ENCODE measurements at regions not wholly inside any gene's neighbourhood (a gene's known extent, or its start where the extent isn't known, plus 50 kb on each side); places are given as distances from the start of the nearest gene placed in this dataset.

- TF ChIP-seq CTCF (IDR thresholded peaks at IDR 0.05) (no peak), MYC (IDR thresholded peaks at IDR 0.05; ENCODE audit: borderline replicate concordance, low read length) (no peak), POLR2A (IDR thresholded peaks at IDR 0.05; ENCODE audit: low read length) (no peak), RFX5 (IDR thresholded peaks at IDR 0.05) (no peak), ZNF302 (CRISPR knock-in tag; IDR thresholded peaks at IDR 0.05) (no peak), RNF2 (IDR thresholded peaks at IDR 0.05; ENCODE audit: borderline replicate concordance, low read depth) (no peak), EHF (CRISPR knock-in tag; IDR thresholded peaks at IDR 0.05) (no peak), BHLHE40 (IDR thresholded peaks at IDR 0.05; ENCODE audit: low read depth, low read length) (no peak), RAD21 (conservative IDR thresholded peaks at IDR 0.05 in 1 of 2, IDR thresholded peaks at IDR 0.05 in 1 of 2) (no peak), CEBPB (IDR thresholded peaks at IDR 0.05) (no peak), HOXB5 (CRISPR knock-in tag; IDR thresholded peaks at IDR 0.05) (no peak), EP300 (IDR thresholded peaks at IDR 0.05) (no peak)
- TF ChIP-seq, protein P1, sequence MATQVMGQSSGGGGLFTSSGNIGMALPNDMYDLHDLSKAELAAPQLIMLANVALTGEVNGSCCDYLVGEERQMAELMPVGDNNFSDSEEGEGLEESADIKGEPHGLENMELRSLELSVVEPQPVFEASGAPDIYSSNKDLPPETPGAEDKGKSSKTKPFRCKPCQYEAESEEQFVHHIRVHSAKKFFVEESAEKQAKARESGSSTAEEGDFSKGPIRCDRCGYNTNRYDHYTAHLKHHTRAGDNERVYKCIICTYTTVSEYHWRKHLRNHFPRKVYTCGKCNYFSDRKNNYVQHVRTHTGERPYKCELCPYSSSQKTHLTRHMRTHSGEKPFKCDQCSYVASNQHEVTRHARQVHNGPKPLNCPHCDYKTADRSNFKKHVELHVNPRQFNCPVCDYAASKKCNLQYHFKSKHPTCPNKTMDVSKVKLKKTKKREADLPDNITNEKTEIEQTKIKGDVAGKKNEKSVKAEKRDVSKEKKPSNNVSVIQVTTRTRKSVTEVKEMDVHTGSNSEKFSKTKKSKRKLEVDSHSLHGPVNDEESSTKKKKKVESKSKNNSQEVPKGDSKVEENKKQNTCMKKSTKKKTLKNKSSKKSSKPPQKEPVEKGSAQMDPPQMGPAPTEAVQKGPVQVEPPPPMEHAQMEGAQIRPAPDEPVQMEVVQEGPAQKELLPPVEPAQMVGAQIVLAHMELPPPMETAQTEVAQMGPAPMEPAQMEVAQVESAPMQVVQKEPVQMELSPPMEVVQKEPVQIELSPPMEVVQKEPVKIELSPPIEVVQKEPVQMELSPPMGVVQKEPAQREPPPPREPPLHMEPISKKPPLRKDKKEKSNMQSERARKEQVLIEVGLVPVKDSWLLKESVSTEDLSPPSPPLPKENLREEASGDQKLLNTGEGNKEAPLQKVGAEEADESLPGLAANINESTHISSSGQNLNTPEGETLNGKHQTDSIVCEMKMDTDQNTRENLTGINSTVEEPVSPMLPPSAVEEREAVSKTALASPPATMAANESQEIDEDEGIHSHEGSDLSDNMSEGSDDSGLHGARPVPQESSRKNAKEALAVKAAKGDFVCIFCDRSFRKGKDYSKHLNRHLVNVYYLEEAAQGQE (IDR thresholded peaks at IDR 0.05): no peak
- TF ChIP-seq, protein P2, sequence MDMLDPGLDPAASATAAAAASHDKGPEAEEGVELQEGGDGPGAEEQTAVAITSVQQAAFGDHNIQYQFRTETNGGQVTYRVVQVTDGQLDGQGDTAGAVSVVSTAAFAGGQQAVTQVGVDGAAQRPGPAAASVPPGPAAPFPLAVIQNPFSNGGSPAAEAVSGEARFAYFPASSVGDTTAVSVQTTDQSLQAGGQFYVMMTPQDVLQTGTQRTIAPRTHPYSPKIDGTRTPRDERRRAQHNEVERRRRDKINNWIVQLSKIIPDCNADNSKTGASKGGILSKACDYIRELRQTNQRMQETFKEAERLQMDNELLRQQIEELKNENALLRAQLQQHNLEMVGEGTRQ (IDR thresholded peaks at IDR 0.05): no peak
Observed at GRCh38 chr2:120968307-120969015, 232.8 kb downstream of the GLI2 start.
